GM18508 (cell line): ENCODE measurements at regions not wholly inside any gene's neighbourhood (a gene's known extent, or its start where the extent isn't known, plus 50 kb on each side); places are given as distances from the start of the nearest gene placed in this dataset.

Experiments used
- ATAC-seq: cut with Tn5 transposase; IDR thresholded peaks from one replicate; pipeline ENCODE4 v1.9.1; 2021; ENCODE audit warnings: moderate number of reproducible peaks; ENCODE audit not compliant: insufficient read depth, unreplicated experiment

GRCh38 chr12:131482199-131482598 is 228.7 kb upstream of the SFSWAP start:
- ATAC-seq, result no peak

- ATAC-seq, result no peak
Observed at GRCh38 chr12:131482686-131483085, 228.2 kb upstream of the SFSWAP start.

- no peak for ATAC-seq
Observed at GRCh38 chr12:131486451-131487230, 224.2 kb upstream of the SFSWAP start.

- no peak for ATAC-seq
Observed at GRCh38 chr12:131487388-131488124, 223.3 kb upstream of the SFSWAP start.

- ATAC-seq, result no peak
Observed at GRCh38 chr12:131489718-131490117, 221.2 kb upstream of the SFSWAP start.

GRCh38 chr12:131491155-131491554 is 219.7 kb upstream of the SFSWAP start:
- ATAC-seq, result no peak

GRCh38 chr12:131491916-131492490 is 218.9 kb upstream of the SFSWAP start:
- ATAC-seq, result no peak

- no peak for ATAC-seq
Observed at GRCh38 chr12:131493068-131493826, 217.6 kb upstream of the SFSWAP start.

- no peak for ATAC-seq
Observed at GRCh38 chr12:131494216-131494615, 216.7 kb upstream of the SFSWAP start.

GRCh38 chr12:131494741-131495524 is 216.0 kb upstream of the SFSWAP start:
- no peak for ATAC-seq

GRCh38 chr12:131497966-131498365 is 212.9 kb upstream of the SFSWAP start:
- ATAC-seq, result no peak

GRCh38 chr12:131499160-131499863 is 211.6 kb upstream of the SFSWAP start:
- no peak for ATAC-seq

- no peak for ATAC-seq
Observed at GRCh38 chr12:131499864-131500190, 211.1 kb upstream of the SFSWAP start.

- ATAC-seq, result no peak
Observed at GRCh38 chr12:131500564-131500963, 210.3 kb upstream of the SFSWAP start.

- no peak for ATAC-seq
Observed at GRCh38 chr12:131505561-131505960, 205.3 kb upstream of the SFSWAP start.

- ATAC-seq, result no peak
Observed at GRCh38 chr12:131506426-131506825, 204.5 kb upstream of the SFSWAP start.

GRCh38 chr12:131507094-131507493 is 203.8 kb upstream of the SFSWAP start:
- no peak for ATAC-seq

GRCh38 chr12:131507881-131508280 is 203.0 kb upstream of the SFSWAP start:
- no peak for ATAC-seq

GRCh38 chr12:131509701-131510100 is 201.2 kb upstream of the SFSWAP start:
- no peak for ATAC-seq
